PC-9 (cell line): ENCODE measurements at regions not wholly inside any gene's neighbourhood (a gene's known extent, or its start where the extent isn't known, plus 50 kb on each side); places are given as distances from the start of the nearest gene placed in this dataset.

Source experiments
- BruUV-seq: library from RNA; stranded (reverse); fragments of 400-500 nt; replicated peaks from 2 replicates; lab custom pipeline; 2021; lab: Mats Ljungman, UMichigan
- CTCF ChIA-PET: fragments of 300-600 bp; sonication (Branson Sonifier 250); formaldehyde crosslinking; loops from one replicate; lab custom pipeline; 2022; ENCODE audit warnings: antibody characterized with exemption; lab: Charles Lee
- POLR2A ChIA-PET: fragments of 300-600 bp; sonication (Branson Sonifier 250); formaldehyde crosslinking; loops from one replicate; lab custom pipeline; 2022; ENCODE audit warnings: antibody characterized with exemption; ENCODE audit not compliant: unreplicated experiment; lab: Charles Lee
- DNase-seq, 2 experiments: peaks; one replicate each; pipeline versions ENCODE4 v3.0.0 to v3.0.0-alpha.2; 2015 to 2022; ENCODE audit warnings: mixed read lengths in 1 of 2
- H2AFZ ChIP-seq: fragments of 200-600 bp; sonication (generic); 2 replicates; pipeline ENCODE4 v1.8.1; 2017; ENCODE audit warnings: antibody characterized with exemption
- H3F3A ChIP-seq: fragments of 200-600 bp; sonication (generic); 2 replicates; pipeline ENCODE4 v1.8.1; 2017; ENCODE audit warnings: antibody characterized with exemption, mild to moderate bottlenecking, low read depth; ENCODE audit not compliant: insufficient read depth
- H3K27ac ChIP-seq: fragments of 200-600 bp; sonication (generic); 2 replicates; pipeline ENCODE4 v1.6.1; 2016; ENCODE audit warnings: mixed run types
- H3K27me3 ChIP-seq: fragments of 200-600 bp; sonication (generic); 2 replicates; pipeline ENCODE4 v1.6.1; 2016; ENCODE audit warnings: low read depth, mixed run types; ENCODE audit not compliant: insufficient read depth
- H3K36me3 ChIP-seq: fragments of 200-600 bp; sonication (generic); 2 replicates; pipeline ENCODE4 v1.6.1; 2016; ENCODE audit warnings: low read depth, mixed run types
- H3K4me1 ChIP-seq: fragments of 200-600 bp; sonication (generic); replicated peaks from 2 replicates; pipeline ENCODE4 v1.6.1; 2016; ENCODE audit warnings: mixed run types; ENCODE audit not compliant: insufficient read depth
- H3K4me2 ChIP-seq: fragments of 200-600 bp; sonication (generic); 2 replicates; pipeline ENCODE4 v1.6.1; 2017; ENCODE audit warnings: mixed run types
- H3K4me3 ChIP-seq: fragments of 200-600 bp; sonication (generic); 2 replicates; pipeline ENCODE4 v1.6.1; 2016; ENCODE audit warnings: mixed run types
- H3K79me2 ChIP-seq: fragments of 200-600 bp; sonication (generic); 2 replicates; pipeline ENCODE4 v1.6.1; 2017; ENCODE audit warnings: low read depth, mixed run types
- H3K9me2 ChIP-seq: fragments of 200-600 bp; sonication (generic); 2 replicates; pipeline ENCODE4 v1.8.1; 2017; ENCODE audit warnings: mild to moderate bottlenecking; ENCODE audit not compliant: insufficient read depth
- H3K9me3 ChIP-seq: fragments of 200-600 bp; sonication (generic); 2 replicates; pipeline ENCODE4 v1.8.1; 2016; ENCODE audit warnings: low read depth; ENCODE audit not compliant: insufficient read depth
- H4K20me1 ChIP-seq: fragments of 200-600 bp; sonication (generic); 2 replicates; pipeline ENCODE4 v1.8.1; 2017; ENCODE audit not compliant: insufficient read depth
- EZH2 ChIP-seq: fragments of 200-600 bp; sonication (generic); IDR thresholded peaks from 2 replicates; pipeline ENCODE4 v1.8.0; 2017; ENCODE audit warnings: antibody characterized with exemption, low read depth
- intact Hi-C: fragments of 100-400 bp; cut with micrococcal nuclease; formaldehyde crosslinking; loops from one replicate; pipeline ENCODE4 v1.10.0; 2022; ENCODE audit not compliant: unreplicated experiment
- TF ChIP-seq, protein P1 (sequence below): fragments of 200-600 bp; sonication (generic); conservative IDR thresholded peaks from 2 replicates; pipeline ENCODE4 v1.6.1; 2017; ENCODE audit warnings: mixed run types, antibody characterized with exemption, mild to moderate bottlenecking, moderate library complexity

DNA sequence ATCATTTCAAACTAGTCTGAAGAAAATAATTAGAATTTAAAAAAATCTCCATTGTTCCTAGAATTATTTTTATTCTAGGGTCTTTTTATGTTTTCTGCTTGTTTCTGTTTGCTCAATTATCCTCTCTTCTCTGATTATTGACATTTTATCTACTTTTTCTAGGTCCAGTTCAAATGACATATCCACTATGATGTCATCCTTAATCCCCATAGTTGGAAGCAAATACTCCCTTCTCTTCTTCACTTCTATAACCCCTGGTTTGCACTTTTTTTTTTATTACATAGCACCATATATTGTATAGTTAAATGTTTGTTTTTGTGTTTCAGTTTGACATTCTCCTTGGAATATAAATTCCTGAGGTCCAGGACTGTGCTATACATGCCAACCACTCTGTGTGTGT lies 82.6 kb downstream of the CT47B1 start:
- Histone ChIP-seq H3K9me2 (no peaks in the 10 kb centered on the region), H4K20me1 (no peaks in the 10 kb centered on the region), H3K4me3 (no peak overlapping the region), H3K27ac (no peak overlapping the region), H2AFZ (no peak overlapping the region), H3K9me3 (no peaks in the 10 kb centered on the region), H3K27me3 (no peaks in the 10 kb centered on the region), H3K4me1 (peaks cover 27% of the 10 kb centered on the region), H3K79me2 (no peaks in the 10 kb centered on the region), H3K36me3 (no peaks in the 10 kb centered on the region), H3F3A (peaks cover 8% of the 10 kb centered on the region; the same call in 1 of the 2 replicates), H3K4me2 (no peak overlapping the region)
- no peak for DNase-seq
- no TSS peak for BruUV-seq
- intact Hi-C loops: loop anchor here (10.0 kb wide), 1 partner anchor 402 kb away; no protein-coding TSS in a partner anchor
- no peak for TF ChIP-seq EZH2
- TF ChIP-seq, protein P1, sequence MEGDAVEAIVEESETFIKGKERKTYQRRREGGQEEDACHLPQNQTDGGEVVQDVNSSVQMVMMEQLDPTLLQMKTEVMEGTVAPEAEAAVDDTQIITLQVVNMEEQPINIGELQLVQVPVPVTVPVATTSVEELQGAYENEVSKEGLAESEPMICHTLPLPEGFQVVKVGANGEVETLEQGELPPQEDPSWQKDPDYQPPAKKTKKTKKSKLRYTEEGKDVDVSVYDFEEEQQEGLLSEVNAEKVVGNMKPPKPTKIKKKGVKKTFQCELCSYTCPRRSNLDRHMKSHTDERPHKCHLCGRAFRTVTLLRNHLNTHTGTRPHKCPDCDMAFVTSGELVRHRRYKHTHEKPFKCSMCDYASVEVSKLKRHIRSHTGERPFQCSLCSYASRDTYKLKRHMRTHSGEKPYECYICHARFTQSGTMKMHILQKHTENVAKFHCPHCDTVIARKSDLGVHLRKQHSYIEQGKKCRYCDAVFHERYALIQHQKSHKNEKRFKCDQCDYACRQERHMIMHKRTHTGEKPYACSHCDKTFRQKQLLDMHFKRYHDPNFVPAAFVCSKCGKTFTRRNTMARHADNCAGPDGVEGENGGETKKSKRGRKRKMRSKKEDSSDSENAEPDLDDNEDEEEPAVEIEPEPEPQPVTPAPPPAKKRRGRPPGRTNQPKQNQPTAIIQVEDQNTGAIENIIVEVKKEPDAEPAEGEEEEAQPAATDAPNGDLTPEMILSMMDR: no peak
- ChIA-PET CTCF (no interaction called here), POLR2A (no interaction called here)

DNA sequence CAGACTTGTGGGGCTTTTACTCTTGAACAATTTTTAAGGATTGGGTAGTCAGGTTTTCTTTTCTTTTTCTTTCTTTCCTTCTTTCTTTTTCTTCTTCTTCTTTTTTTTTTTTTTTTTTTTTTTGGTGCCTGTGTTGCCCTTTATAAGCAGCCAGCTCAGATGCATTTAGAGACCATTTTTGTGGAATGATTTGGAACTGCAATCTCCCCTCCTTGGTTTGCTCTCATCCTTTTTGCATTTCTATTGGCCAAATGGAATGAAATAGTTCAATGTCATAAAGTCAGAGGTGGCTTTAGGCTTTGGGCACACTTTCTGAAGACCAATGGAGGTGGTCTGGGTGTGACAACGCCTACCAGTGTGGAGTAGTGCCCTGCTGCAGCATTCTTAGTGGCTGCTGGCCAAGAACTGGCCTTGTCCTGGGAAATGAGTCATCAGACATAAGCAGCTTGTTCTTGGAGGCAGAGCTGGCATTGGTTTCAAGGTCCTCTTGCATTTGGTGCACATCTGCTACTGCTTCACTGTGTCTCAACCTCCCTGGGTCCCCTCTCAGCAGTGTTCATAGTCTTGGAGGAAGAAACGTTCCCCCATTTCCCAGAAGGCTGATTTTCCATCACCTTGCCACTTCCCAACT lies 84.5 kb downstream of the CT47B1 start:
- H2AFZ ChIP-seq: no peak overlapping the region
- H3K79me2 ChIP-seq: no peaks in the 10 kb centered on the region
- H3K36me3 ChIP-seq: no peaks in the 10 kb centered on the region
- TF ChIP-seq, protein P1: no peak
- no peak for TF ChIP-seq EZH2
- H3K27ac ChIP-seq: no peak overlapping the region
- ChIA-PET CTCF (interaction anchor here (0.6 to 0.7 kb wide), 2 partner anchors 45 to 518 kb away, joined by 4 to 15 read pairs; no protein-coding TSS in a partner anchor), POLR2A (no interaction called here)
- H3F3A ChIP-seq: peaks cover 8% of the 10 kb centered on the region; the same call in 1 of the 2 replicates
- intact Hi-C loops: loop anchor here (2.0 to 10.0 kb wide), 2 partner anchors 404 to 788 kb away; no protein-coding TSS in a partner anchor
- no peaks in the 10 kb centered on the region for H4K20me1 ChIP-seq
- H3K4me3 ChIP-seq: no peak overlapping the region
- peaks cover 27% of the 10 kb centered on the region for H3K4me1 ChIP-seq
- H3K4me2 ChIP-seq: no peak overlapping the region
- no peaks in the 10 kb centered on the region for H3K9me3 ChIP-seq
- H3K9me2 ChIP-seq: no peaks in the 10 kb centered on the region
- DNase-seq: peak; percentile 39 to 61
- no peaks in the 10 kb centered on the region for H3K27me3 ChIP-seq
- BruUV-seq: no TSS peak

DNA sequence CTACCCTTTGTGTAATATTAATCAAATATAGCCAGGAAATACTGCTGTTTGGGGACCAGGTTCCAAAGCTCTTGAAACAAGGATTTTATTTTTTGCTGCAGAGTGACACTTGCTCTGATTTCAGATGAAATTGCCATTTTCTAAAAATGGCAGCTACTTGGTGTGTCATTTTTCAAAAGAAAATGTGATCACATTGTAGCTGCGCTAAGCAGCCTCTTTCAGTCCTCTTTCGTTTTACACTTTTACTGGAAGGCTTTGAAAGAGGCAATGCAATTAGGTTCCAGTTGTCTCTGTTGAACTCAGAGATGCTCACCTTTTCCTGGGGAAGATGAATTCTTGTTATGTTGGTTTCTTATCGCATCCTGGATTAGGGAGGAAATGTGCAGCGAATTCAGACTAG lies 85.1 kb downstream of the CT47B1 start:
- Histone ChIP-seq H3K4me3 (no peak overlapping the region), H3K9me2 (no peaks in the 10 kb centered on the region), H3K27me3 (no peaks in the 10 kb centered on the region), H4K20me1 (no peaks in the 10 kb centered on the region), H3F3A (peaks cover 8% of the 10 kb centered on the region; the same call in 1 of the 2 replicates), H3K79me2 (no peaks in the 10 kb centered on the region), H2AFZ (no peak overlapping the region), H3K36me3 (no peaks in the 10 kb centered on the region), H3K4me1 (peaks cover 27% of the 10 kb centered on the region), H3K9me3 (no peaks in the 10 kb centered on the region), H3K4me2 (0 out of 2 replicates have a peak overlapping the region, but pooled peaks have one; percentile 6), H3K27ac (no peak overlapping the region)
- POLR2A ChIA-PET: interaction anchor here (0.6 kb wide), 1 partner anchor 240 kb away, joined by 3 read pairs; no protein-coding TSS in a partner anchor
- TF ChIP-seq EZH2: no peak
- TF ChIP-seq, protein P1: no peak
- intact Hi-C loops: loop anchor here (2.0 to 10.0 kb wide), 2 partner anchors 404 to 788 kb away; no protein-coding TSS in a partner anchor
- DNase-seq: no peak
- CTCF ChIA-PET: interaction anchor here (0.7 kb wide), 1 partner anchor 44 kb away, joined by 15 read pairs; no protein-coding TSS in a partner anchor
- BruUV-seq: no TSS peak
